ENCODE measurements at regions not wholly inside any gene's neighbourhood (a gene's known extent, or its start where the extent isn't known, plus 50 kb on each side); places are given as distances from the start of the nearest gene placed in this dataset.
A peak's percentile ranks its signal among the peaks of the same experiment; 100 is the strongest.
"Not testable (repeated sequence)": the region's sequence is repeated elsewhere in the genome, so short reads cannot be mapped to it uniquely, and the experiment has no call there.

DNA sequence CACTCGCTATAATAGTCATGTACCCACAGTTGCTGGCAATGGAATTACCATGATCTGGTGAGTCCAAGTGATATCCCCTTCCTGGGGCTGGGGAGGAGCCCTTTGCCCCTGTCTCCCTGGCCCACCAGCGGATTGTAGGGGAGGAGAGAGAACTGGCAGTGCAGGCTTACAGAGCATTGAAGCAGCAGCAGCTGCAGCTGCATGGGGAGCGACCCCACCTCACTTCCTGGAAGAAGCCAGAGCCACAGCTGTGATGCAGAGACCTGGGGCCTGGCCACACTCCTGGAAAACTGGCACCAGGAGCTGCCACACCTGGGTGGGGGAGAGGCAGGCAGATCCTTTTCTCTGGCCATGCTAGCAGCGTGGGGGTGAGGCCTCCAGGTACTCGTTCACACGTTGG, 300.1 kb upstream of the PROK2 start:
- DNase-seq (ENCODE audit: low spot score), result no peak

DNA sequence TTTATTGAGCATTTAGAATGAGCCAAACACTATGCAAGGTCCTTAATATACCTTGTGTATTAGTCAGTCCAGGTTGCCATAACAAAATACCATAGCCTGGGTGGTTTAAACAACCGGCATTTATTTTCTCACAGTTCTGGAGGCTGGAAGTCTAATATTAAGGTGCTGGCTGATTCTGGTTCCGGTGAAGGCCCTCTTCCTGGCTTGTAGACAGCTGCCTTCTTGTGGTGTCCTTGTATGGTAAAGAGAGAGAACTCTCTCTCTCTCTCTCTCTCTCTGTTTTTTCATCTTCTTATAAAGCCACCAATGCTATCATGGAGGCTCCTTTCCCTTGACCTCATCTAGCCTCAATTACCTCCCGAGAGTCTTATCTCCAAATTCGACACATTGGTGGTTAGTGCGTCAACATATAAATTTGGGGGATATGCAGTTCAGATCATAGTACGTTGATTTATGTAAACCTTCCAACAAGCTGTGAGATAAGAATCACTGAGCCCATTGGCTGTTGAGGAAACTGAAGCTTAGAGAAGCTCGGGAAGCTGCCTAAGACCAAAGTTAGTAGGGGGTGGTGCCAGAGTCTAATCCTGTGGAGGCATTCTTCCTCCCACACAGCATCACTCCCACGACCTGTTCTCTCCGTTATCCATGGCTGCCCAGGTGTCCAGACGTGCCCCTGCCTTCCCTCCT, 298.0 kb upstream of the PROK2 start:
- no peak for DNase-seq (ENCODE audit: low spot score)

DNA sequence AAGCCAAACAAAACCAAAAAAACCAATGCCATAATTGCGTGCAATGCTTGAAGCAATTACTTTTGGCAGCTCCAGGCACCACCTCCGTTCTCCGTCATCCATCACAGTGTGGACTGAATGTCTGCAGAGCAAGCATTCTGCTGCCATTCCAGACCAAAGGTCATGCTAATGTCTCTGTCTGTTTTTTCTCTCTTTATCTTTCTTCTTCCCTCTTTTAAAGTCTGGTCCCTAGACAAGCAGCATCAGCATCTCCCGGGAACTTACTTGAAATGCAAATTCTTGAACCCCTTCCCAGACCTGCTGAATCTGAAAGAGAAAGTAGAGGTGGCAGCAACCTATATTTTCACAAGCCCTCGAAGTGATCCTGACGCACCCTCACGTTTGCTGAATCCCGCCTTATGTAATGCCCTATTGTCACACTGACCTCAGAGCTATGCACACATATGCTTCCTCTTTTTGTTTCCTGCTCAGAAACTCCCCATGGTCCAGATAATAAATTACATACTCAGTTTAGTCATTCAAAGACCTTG, 297.3 kb upstream of the PROK2 start:
- no peak for DNase-seq (ENCODE audit: low spot score)

GRCh38 chr3:72081471-72082185, 296.7 kb upstream of the PROK2 start:
- no peak for DNase-seq (ENCODE audit: low spot score)

GRCh38 chr3:72080800-72081199, 295.9 kb upstream of the PROK2 start:
- DNase-seq (ENCODE audit: low spot score), result no peak

GRCh38 chr3:72080095-72080494, 295.1 kb upstream of the PROK2 start:
- DNase-seq (ENCODE audit: low spot score), result no peak

GRCh38 chr3:72079369-72079872, 294.5 kb upstream of the PROK2 start:
- no peak for DNase-seq (ENCODE audit: low spot score)

- DNase-seq (ENCODE audit: low spot score), result no peak
Measured at GRCh38 chr3:72078676-72079368, 293.9 kb upstream of the PROK2 start.

DNA sequence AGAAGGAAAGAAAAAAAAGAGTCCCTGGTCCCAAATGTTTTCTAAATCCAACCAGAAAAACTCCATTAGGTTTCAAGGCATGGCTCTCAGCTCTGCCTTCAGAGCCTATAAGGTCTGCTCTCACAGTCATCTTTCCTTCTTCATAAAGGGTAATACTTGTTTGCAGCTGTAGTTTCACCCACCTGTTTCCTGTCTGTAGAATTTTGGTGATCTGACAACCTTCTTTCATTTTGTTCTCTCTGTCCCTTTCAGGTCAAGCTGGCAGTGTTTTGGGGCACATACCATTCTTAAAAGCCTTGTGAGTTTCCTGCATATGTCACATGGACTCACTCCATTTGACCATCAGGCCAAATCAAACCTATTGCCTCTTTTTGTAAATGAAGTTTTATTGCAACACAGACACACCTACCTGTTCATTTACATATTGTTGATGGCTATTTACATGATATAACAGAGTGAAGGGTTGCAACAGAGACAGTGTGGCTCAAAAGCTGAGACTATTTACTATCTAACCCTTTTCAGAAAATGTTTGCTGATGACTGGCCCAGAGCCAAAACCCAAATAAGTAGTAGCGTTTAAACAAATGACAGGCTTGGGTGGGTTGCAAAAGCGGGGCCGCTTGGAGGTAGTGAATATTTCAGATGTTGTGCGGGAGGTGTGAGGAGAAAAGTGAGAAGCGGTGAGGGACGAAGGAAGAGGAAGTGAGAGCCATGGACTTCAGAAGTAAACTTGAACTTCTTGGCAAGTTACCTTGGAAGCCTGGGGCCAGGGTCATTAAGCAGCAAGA, 292.7 kb upstream of the PROK2 start:
- DNase-seq (ENCODE audit: low spot score), result no peak

DNA sequence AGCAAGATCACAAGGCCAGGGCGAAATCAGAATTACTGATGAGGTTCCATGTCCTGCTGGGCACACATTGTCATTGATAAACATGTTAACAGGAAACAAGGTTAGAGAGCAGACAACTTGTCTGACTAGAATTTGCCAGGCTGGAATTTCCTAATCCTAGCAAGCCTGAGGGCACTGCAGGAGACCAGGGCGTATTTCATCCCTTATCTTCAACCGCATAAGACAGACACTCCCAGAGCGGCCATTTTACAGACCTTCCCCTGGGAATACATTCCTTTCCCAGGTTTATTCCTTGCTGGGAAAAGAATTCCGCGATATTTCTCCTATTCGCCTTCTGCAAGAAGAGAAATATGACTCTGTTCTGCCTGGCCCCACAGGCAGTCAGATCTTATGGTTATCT, 290.9 kb upstream of the PROK2 start:
- DNase-seq (ENCODE audit: low spot score), result not testable (repeated sequence)

DNA sequence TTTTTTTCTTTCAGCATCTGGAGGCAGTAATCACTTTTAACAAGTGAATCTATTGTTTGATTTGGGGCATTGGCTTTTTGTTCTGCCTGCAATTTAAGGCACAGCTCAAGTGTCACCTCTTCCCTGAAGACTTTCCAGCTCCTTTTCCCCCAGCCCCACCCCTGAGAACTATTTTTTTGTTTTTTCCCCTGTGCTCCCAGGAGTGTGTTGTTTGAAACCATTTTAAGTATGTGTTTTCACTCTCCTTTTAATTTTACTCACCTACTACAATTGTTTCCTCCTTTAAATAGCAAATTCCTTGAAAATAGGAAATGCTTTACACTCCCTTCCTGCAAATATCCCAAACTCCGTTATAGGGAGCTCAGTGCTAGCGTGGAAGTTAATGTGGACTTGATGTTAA, 286.7 kb upstream of the PROK2 start:
- no peak for DNase-seq (ENCODE audit: low spot score)

DNA sequence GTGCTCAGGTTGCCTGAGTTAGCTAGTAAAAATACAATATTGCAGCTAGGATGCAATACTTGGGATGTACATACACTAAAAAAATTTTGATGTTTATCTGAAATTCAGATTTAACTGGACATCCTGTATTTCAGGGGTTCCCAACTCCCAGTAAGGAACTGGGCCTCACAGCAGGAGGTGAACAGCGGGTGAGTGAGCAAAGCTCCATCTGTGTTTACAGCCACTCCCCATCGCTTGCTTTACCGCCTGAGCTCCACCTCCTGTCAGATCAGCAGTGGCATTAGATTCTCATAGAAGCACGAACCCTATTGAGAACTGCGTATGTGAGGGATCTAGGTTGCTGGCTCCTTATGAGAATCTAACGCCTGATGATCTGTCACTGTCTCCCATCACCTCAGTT, 285.1 kb upstream of the PROK2 start:
- DNase-seq (ENCODE audit: low spot score), result no peak

GRCh38 chr3:72069543-72069942, 284.6 kb upstream of the PROK2 start:
- no peak for DNase-seq (ENCODE audit: low spot score)

GRCh38 chr3:72068621-72069020, 283.7 kb upstream of the PROK2 start:
- no peak for DNase-seq (ENCODE audit: low spot score)

- no peak for DNase-seq (ENCODE audit: low spot score)
Measured at GRCh38 chr3:72067721-72068120, 282.8 kb upstream of the PROK2 start.

- DNase-seq (ENCODE audit: low spot score), result no peak
Measured at GRCh38 chr3:72065872-72066641, 281.1 kb upstream of the PROK2 start.

DNA sequence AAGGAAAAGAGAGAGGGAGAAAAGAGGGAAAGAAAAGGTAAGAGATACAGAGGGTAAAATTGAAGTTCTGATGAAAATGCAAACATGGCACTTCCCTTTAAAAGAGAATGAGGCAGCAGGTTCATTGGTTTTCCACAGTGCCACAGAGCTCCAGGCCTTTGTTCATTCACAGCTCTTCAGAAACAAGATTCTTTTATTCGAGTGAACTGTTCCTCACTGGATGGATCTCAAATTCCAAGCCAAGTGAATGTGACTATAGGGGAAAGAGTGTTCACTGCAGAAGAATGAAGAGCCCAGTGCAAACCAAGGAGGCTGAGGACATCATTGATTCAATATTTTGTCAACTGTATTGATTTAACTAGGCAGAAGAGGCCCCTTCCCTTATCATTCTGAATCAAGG, 280.3 kb upstream of the PROK2 start:
- no peak for DNase-seq (ENCODE audit: low spot score)

DNA sequence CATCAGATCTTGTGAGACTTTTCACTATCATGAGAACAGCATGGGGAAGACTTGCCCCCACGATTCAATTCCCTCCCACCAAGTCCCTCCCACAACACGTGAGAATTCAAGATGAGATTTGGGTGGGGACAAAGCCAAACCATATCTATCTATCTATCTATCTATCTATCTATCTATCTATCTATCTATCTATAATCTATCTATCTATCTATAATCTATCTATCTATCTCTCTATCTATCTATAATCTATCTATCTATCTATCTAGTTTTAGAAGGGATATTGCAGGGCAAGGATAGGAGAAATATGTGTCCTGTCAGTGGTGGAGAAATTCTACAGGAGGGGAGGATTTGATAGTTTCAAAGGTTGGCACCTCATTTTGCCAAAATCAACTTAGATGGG, 279.8 kb upstream of the PROK2 start:
- not testable (repeated sequence) for DNase-seq (ENCODE audit: low spot score)

- DNase-seq (ENCODE audit: low spot score), result peak; percentile 55
Measured at GRCh38 chr3:72062017-72062416, 277.1 kb upstream of the PROK2 start.

DNA sequence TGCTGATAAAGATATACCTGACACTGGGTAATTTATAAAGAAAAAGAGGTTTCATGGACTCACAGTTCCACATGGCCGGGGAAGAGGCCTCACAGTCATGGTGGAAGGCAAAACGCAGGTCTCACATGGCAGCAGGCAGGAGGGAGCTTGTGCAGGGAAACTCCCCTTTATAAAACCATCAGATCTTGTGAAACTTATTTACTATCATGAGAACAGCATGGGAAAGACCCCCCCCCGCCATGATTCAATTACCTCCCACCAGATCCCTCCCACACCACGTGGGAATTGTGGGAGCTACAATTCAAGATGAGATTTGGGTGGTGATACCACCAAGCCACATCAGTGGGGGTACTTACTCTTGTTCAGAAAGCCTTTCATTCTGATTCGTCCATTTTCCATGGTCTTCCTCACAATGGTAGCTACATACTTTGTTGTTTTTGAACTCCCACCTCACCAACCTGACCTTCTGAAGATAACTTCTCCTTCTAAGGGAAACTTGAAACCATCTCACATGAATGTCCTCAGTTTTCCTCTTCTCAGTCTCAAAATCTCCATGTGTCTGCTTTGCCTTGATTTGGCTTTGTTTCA, 275.6 kb upstream of the PROK2 start:
- no peak for DNase-seq (ENCODE audit: low spot score)
